Osteoblast (primary cell): ENCODE measurements at regions not wholly inside any gene's neighbourhood (a gene's known extent, or its start where the extent isn't known, plus 50 kb on each side); places are given as distances from the start of the nearest gene placed in this dataset.

ENCODE experiments used
- DNase-seq: peaks from one replicate; pipeline ENCODE4 v3.0.0; 2011; ENCODE audit warnings: low spot score, mixed read lengths; ENCODE audit not compliant: insufficient read length; ENCODE audit errors: missing footprints
- H2AFZ ChIP-seq: 2 replicates; pipeline ENCODE4 v1.6.0; 2011; ENCODE audit warnings: mild to moderate bottlenecking, low read length
- H3K27ac ChIP-seq: 2 replicates; pipeline ENCODE4 v1.5.1; 2011; ENCODE audit warnings: mild to moderate bottlenecking, low read depth, low read length, moderate library complexity
- H3K27me3 ChIP-seq: 2 replicates; pipeline ENCODE4 v1.6.0; 2012; ENCODE audit warnings: mild to moderate bottlenecking, control low read depth, inconsistent platforms, low read length, moderate library complexity; ENCODE audit not compliant: insufficient read depth
- H3K36me3 ChIP-seq: 2 replicates; pipeline ENCODE4 v1.5.1; 2011; ENCODE audit warnings: mild to moderate bottlenecking, low read length, control low read depth, moderate library complexity; ENCODE audit not compliant: insufficient read depth
- H3K4me1 ChIP-seq: 2 replicates; pipeline ENCODE4 v1.5.1; 2011; ENCODE audit warnings: mild to moderate bottlenecking, low read length, control low read depth, moderate library complexity; ENCODE audit not compliant: insufficient read depth
- H3K4me2 ChIP-seq: 2 replicates; pipeline ENCODE4 v1.6.0; 2011; ENCODE audit warnings: mild to moderate bottlenecking, low read length; ENCODE audit not compliant: insufficient read depth
- H3K4me3 ChIP-seq: fragments of 200-600 bp; sonication (generic); 3 replicates; pipeline ENCODE4 v1.5.1; 2012; ENCODE audit warnings: mild to moderate bottlenecking, low read length, inconsistent platforms; ENCODE audit not compliant: insufficient read depth
- H3K79me2 ChIP-seq: 2 replicates; pipeline ENCODE4 v1.6.0; 2012; ENCODE audit warnings: mild to moderate bottlenecking, low read length, control low read depth, inconsistent platforms; ENCODE audit not compliant: insufficient read depth
- H3K9me3 ChIP-seq: 2 replicates; pipeline ENCODE4 v1.5.1; 2011; ENCODE audit warnings: low read depth, low read length, control low read depth
- H4K20me1 ChIP-seq: 2 replicates; pipeline ENCODE4 v1.6.0; 2012; ENCODE audit warnings: mild to moderate bottlenecking, low read length, control low read depth; ENCODE audit not compliant: insufficient read depth
- TF ChIP-seq, protein P1 (sequence below): IDR thresholded peaks from 2 replicates; pipeline ENCODE4 v1.5.1; 2011; ENCODE audit warnings: mild to moderate bottlenecking, low read depth, low read length, moderate library complexity; ENCODE audit errors: extremely low read depth

DNA sequence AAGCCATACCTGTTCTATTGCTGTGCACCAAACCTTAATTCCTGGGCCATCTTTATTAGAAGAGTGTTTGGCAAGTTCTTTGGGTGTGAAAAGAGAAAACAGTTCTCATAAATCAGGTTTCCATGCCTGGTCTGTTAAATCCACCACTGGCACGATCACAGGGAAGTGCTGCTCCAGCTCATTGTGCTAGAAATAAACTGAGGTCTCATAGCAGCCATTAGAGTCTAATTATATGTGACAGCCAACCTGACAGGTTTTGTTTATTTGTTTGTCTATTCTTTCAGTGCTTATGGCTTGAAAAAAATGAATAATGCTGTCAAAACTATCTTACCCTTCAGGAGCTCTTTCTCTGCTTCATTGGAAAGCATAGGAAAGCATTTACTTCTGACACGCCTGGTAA is 147.1 kb upstream of the CNTN6 start:
- Histone ChIP-seq H2AFZ (no peak overlapping the region), H3K79me2 (no peaks in the 10 kb centered on the region), H3K27me3 (no peaks in the 10 kb centered on the region), H3K4me2 (no peak overlapping the region), H3K27ac (no peak overlapping the region), H3K36me3 (no peaks in the 10 kb centered on the region), H3K4me3 (no peak overlapping the region), H4K20me1 (no peaks in the 10 kb centered on the region), H3K4me1 (no peaks in the 10 kb centered on the region), H3K9me3 (peaks cover 6% of the 10 kb centered on the region)
- DNase-seq: no peak
- TF ChIP-seq, protein P1, sequence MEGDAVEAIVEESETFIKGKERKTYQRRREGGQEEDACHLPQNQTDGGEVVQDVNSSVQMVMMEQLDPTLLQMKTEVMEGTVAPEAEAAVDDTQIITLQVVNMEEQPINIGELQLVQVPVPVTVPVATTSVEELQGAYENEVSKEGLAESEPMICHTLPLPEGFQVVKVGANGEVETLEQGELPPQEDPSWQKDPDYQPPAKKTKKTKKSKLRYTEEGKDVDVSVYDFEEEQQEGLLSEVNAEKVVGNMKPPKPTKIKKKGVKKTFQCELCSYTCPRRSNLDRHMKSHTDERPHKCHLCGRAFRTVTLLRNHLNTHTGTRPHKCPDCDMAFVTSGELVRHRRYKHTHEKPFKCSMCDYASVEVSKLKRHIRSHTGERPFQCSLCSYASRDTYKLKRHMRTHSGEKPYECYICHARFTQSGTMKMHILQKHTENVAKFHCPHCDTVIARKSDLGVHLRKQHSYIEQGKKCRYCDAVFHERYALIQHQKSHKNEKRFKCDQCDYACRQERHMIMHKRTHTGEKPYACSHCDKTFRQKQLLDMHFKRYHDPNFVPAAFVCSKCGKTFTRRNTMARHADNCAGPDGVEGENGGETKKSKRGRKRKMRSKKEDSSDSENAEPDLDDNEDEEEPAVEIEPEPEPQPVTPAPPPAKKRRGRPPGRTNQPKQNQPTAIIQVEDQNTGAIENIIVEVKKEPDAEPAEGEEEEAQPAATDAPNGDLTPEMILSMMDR: no peak

DNA sequence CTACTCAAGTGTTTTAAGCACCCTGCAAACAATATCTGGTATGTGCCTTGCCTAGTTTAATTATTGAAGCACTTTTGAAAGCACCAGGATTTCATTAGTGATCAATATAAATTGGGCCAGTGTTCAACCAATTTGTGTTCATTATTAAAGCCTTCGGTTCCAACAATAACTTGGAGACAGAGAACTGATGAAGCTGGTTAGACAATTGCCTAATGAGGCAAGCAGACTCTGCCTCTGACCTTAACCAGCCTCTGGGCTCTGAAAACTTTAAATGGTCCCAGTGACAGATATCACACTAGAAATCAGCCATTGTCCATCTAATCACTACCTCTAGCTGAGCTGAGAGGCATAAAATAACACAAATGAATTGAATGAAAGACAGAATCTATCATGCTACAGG is 139.9 kb upstream of the CNTN6 start:
- Histone ChIP-seq H3K27me3 (no peaks in the 10 kb centered on the region), H4K20me1 (no peaks in the 10 kb centered on the region)
- TF ChIP-seq, protein P1: no peak

DNA sequence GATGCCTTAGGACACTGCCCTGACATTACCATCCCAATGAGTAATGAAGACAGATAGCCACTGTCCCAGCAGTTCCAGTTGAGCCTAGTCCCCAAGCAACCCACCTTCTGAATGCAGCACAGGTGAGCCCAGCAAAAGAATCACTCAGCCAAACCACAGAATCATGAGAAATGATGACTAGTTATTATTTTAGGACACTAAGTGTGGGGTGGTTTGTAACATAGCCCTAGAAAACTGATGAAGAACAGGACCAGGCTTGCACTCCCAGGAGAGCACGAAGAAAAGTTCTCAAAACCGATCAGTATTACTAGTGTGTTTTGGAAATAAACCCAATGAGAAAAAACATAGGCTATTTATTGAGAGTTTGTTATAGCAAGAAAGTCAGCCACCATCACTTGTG is 129.6 kb upstream of the CNTN6 start:
- H3K27ac ChIP-seq: no peak overlapping the region
- no peaks in the 10 kb centered on the region for H4K20me1 ChIP-seq
- no peaks in the 10 kb centered on the region for H3K4me1 ChIP-seq
- H3K9me3 ChIP-seq: peaks cover 2% of the 10 kb centered on the region
- H3K36me3 ChIP-seq: no peaks in the 10 kb centered on the region
- no peak for DNase-seq
- no peak overlapping the region for H3K4me3 ChIP-seq
- H3K27me3 ChIP-seq: no peaks in the 10 kb centered on the region
- H2AFZ ChIP-seq: no peak overlapping the region
- H3K79me2 ChIP-seq: no peaks in the 10 kb centered on the region
- H3K4me2 ChIP-seq: no peak overlapping the region
- TF ChIP-seq, protein P1: no peak

More for the DNA sequence above, 139.9 kb upstream of the CNTN6 start:
- no peaks in the 10 kb centered on the region for H3K79me2 ChIP-seq
- H3K4me1 ChIP-seq: no peaks in the 10 kb centered on the region
- H3K9me3 ChIP-seq: peaks cover 9% of the 10 kb centered on the region
- H3K36me3 ChIP-seq: no peaks in the 10 kb centered on the region
- no peak overlapping the region for H2AFZ ChIP-seq
- no peak overlapping the region for H3K4me3 ChIP-seq
- H3K27ac ChIP-seq: no peak overlapping the region
- no peak for DNase-seq
- no peak overlapping the region for H3K4me2 ChIP-seq

DNA sequence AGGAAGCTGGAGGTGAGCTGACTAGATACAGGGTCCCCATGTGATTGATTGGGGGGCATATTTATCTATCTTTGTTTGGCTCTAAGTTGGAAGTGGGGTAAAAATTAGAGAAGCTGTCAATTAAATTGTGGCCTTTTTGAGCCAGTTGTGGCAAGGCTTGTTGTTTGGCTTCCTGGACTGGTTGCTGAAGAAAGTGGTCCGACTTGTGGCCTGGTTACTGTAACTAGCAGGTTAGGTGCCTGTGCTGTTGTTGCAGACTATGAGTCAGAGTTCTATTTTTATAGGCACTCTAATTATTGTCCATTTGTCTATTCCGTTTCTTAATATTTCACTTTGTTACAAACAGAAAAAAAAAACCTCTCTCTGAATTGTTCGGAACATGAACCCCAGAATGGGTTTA is 129.1 kb upstream of the CNTN6 start:
- H4K20me1 ChIP-seq: no peaks in the 10 kb centered on the region
- H3K4me2 ChIP-seq: no peak overlapping the region
- no peaks in the 10 kb centered on the region for H3K4me1 ChIP-seq
- H2AFZ ChIP-seq: no peak overlapping the region
- no peak for DNase-seq
- no peaks in the 10 kb centered on the region for H3K79me2 ChIP-seq
- H3K4me3 ChIP-seq: no peak overlapping the region
- peaks cover 2% of the 10 kb centered on the region for H3K9me3 ChIP-seq
- no peaks in the 10 kb centered on the region for H3K27me3 ChIP-seq
- TF ChIP-seq, protein P1: no peak
- H3K27ac ChIP-seq: no peak overlapping the region
- H3K36me3 ChIP-seq: no peaks in the 10 kb centered on the region
